COR-L47 (cell line): ENCODE measurements at regions not wholly inside any gene's neighbourhood (a gene's known extent, or its start where the extent isn't known, plus 50 kb on each side); places are given as distances from the start of the nearest gene placed in this dataset.
"Not testable (repeated sequence)": the region's sequence is repeated elsewhere in the genome, so short reads cannot be mapped to it uniquely, and the experiment has no call there.

ENCODE experiments used
- DNase-seq: peaks from one replicate; lab custom pipeline; 2025; lab: John Stamatoyannopoulos, UW

DNA sequence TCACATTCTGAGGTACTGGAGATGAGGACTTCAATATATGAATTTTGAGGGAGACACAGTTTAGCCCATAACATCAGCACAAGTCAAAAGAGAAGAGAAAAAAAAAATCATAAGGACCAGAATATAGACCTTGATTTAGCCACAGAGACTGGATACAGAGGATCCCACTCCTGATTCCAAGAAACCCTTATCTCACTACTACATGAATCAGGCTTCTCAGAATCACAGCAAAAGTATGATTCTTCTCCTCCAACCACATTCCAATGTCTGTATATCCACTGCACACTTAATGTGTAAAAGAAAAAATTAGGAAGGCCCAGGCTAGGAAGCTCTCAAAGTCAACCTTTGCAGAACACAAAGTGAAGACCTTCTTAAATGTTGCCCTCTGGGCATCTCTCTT lies 610.9 kb downstream of the DTWD2 start:
- DNase-seq: no peak

DNA sequence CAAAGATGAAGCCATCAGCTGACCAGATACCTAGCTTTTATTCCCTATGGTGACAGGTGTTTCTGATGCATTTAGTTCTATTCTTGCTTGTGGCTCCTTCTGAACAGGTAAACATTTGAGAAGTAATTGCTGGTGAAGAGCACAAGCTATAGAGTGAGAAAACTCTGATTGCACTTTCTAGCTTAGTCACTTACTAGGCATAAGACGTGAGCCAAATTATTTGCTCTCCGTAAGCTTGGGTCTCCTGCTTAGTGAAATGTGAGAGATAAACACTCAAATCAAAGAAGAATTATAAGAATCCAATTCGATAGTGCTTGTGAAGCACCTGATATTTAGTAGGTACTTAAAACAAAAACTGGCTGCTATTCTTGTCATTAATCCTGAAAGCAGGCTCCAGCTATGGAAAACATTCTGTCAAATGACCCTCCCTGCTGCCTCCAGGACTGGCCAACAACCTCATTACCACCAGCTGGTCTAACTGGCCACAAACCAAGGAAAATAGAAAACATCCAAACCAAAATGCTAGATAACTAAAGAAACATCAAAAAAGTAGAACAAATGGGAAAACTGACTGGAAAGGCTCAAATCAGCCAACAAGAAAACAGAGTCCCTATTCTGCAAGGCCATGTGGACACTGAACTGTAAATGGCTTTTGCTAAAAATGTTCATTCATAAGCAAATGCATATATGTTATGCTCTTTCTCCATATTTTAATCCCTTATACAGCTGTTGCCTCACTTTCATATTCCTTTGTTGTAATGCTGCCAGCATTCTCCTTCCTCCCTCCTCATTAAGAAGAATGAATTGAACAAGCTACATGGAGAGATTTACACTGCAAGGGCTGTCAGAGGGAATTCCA lies 616.1 kb downstream of the DTWD2 start:
- no peak for DNase-seq

DNA sequence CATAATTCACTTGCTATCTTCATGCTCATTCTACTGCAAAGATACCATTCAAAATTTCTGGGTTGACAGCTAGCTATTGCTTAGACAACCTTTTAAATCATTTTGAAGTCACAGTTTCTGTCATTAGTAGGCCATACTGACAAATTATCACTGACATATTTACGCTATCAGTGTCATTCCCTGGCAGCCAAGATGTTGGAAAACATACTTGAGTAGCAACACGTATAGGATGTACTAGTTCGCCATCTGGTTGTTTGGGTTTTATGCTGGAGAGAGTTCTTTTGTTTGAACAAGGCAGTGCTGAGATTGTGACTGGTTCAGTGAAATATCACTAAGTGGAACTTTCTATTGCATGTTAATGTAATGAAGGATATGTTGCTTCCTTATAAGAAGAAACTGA lies 621.9 kb downstream of the DTWD2 start:
- DNase-seq: no peak

DNA sequence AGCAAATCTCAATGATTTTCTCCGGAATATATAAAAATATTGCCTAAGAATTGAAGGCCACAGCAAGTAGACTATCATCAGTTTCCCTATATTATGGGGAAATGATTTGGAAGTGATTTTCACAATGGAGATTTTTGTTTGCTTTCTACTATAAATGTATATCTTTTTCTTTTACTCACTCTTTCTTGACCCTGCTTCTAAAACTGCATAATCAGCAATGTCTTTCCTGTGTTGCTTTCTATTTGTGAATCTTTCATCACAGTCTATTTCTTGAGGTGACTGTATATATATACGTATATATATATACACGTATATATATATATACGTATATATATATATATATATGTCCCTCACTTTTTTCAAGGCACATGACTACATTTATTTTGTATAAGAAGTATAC lies 622.6 kb downstream of the DTWD2 start:
- DNase-seq: no peak

DNA sequence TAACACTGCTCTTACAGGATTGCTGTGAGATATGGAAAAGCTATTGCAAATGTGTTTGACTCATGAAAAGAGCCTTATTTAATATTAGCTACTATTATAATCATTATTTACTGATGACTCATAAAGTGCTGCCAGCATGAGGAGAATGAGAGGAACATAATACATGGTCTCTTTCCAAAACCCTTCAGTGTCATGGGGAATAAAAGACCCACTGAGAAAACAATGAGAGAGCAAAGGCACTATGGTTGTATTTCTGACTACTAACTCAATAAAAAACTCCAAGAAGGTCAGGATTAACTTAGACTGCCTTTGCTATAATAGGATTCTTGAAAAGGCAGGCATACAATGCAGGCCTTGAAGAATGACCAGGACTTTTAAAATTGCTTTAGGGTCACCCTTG lies 633.5 kb downstream of the DTWD2 start:
- no peak for DNase-seq

DNA sequence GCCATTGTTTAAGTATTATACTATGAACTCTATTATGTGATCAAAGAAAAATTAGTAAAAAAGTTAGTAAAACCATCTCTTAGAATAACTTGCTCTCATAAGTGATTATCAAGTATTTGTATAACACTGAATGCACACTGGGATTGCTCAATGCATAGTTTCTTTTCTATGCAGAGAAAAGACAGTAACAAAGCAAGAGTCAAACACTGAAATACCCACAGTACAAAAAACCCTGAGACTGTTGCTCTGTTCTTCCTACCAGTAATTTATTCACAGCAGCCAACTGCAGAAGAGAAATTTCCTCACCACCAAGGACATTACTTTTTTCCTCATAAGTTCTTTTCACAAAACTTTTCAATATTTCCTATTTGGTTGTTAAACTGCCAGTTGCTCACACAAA lies 634.4 kb downstream of the DTWD2 start:
- no peak for DNase-seq

DNA sequence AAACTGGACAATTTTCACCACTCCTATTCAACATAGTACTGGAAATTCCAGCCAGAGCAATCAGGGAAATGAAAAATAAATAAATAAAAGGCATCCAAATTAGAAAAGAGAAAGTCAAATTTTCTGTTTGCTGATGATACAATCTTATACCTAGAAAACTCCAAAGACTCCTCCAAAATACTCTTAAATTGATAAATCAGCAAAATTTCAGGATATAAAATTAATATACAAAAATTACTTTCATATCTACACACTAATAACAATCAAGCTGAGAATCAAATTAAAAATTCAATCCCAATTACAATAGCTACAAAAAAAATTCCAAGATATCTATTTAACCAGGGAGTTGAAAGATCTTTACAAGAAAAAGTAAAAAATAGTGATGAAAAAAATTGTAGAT lies 651.9 kb downstream of the DTWD2 start:
- DNase-seq: no peak

DNA sequence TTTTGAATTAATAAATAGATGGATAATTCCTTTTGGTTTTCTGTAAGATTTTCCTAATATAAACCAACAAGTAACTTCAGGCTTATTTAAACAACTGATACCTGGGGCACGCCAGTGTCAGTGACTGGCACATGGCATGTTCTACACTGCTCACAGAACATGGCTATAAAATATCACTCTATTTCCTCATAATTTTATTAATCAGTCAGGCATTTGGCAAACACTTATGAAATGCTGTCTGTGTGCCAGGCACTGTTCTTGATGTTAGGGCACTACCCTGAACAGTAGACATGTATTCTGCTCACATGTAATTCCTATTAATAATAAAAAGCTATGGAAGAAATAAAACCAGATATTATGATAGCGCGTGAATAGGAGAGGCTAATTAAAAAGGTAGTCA lies 661.0 kb downstream of the DTWD2 start:
- DNase-seq: no peak

DNA sequence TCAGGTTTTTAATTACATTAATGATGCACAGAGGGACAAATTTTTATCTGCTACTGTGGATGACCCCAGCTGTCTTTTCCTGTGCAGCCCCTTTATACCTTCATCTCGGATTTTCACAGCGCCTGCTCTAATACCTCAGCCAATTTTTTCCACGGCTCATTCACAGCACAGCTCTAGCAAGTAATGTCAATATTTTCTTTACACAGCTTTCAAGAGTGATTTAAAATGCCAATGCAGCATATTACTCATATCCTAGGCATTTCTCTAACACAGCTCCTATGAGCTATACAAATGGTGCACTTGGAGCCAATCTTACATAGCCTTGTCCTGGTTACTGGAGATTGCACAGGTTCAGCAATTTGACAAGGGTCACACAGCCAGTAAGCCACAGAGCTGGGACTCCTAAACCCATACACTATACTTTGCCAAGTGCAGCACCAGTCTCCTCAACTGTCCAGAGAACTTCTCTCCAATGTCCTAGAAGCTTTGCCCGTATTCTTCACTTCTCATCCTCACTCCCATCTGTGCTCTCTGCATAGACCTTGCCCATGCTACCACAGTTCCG lies 661.8 kb downstream of the DTWD2 start:
- no peak for DNase-seq

DNA sequence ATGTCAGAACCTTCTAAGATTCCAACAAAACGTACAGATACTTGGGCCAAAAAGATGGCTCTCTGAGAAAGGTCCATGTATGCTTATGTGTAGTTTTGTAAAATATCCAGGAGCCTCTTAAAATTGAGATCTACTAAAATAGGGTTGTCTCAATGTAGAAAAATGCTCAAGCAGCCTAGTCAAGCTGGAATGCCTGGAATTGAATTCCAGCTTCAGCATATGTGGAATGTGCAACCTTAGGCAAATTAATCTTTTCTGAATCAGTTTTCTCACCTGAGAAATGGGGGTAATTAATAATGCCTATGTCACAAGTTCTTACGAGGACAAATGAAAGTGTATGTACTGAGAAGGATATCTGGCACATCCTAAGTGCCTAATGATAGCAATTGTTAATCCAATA lies 662.4 kb downstream of the DTWD2 start:
- DNase-seq: no peak

DNA sequence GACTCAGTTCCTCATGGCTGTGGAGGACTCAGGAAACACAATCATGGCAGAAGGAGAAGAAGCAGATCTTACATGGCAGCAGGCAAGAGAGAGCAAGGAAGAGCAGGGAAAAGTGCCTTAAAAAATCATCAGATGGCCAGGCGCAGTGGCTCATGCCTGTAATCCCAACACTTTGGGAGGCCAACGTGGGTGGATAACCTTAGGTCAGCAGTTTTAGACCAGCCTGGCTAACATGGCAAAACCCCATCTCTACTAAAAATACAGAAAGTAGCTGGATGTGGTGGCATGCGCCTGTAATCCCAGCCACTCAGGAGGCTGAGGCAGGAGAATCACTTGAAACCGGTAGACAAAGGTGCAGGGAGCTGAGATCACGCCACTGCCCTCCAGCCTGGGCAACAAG lies 664.6 kb downstream of the DTWD2 start:
- not testable (repeated sequence) for DNase-seq

DNA sequence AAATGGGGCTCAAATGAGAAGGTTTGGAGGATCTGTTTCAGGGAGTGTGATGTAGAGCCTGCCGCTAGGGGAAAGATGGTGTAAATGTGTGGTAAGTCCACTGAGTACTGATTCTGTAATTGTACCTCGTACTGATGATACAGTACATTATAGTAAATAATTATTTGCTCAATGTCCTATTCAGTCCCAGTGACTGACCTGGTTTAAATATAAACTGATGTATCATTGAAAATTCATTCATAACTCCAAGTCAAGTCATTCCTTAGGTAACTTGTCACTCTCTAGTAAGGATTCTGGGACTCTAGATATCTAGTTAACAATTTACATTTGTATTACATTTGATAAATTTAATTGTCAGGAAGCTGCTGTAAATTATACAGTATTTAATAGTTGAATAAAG lies 667.3 kb downstream of the DTWD2 start:
- DNase-seq: no peak

DNA sequence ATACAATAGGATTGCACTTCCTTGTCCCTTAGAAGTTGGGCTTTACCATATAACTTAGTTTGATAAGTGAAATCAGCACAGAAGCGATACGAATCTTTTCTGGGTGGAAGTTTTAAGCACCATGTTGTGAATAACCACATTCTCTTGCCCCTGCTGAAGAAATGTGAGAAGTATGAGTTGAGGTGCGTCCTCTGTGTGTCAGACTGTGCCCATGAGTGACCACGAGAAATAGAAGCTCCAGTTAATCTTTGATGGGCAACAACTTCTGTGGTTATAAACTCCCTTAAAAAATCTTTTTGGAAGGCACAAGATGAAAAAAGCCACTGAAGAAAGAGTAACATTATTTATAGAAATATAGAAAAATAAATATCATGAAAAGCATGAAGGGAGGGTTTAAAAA lies 668.2 kb downstream of the DTWD2 start:
- no peak for DNase-seq

DNA sequence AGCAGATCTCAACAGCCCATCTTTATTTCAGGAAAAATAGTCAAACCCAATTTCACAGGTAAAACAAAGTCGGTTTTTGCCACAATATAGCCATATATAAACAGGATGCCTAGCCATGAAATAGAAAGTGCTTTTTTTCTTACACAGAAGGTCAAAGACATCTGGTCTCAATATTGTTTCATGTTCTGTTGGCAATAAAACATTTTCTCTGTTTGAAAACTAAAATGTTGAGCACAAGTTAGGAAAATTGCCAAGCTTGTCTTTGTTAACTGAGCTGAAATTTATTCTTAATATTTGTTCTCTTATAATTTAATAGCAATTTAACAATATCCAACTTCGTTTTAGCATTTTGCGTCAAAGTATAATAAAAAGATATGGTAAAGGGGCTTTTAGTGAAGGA lies 673.4 kb downstream of the DTWD2 start:
- no peak for DNase-seq

DNA sequence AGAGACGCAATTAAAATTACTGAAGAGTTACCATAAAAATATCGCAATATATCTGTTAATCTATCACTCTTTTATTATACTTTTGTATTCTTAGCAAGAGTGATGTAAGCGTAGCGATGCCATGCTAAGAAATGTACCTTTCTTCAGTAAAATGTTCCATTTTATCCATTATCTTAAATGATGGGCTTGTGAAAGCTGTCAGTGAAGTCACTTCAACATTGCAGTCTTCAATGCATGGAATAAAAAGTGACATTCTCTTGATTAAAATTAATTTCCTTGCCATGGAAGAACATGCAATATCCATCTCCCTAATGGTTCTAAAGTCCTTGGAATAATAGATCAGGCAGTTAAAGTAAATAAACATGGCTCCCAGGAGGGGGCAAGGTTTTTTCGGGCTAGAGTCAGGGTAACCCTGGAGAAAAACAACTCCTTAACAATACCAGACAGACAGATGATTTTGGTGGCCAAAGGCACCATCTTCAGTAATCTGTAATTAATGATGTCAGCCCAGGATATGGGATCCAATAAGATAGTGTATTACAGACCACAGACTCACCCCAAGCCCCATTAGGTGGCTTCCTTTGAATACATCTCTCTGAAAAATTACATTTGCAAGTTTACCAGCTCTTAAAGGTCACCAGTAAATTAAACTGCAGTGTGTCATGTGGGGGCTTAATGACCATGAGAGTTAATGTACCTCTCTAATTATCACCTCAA lies 677.1 kb downstream of the DTWD2 start:
- DNase-seq: no peak

DNA sequence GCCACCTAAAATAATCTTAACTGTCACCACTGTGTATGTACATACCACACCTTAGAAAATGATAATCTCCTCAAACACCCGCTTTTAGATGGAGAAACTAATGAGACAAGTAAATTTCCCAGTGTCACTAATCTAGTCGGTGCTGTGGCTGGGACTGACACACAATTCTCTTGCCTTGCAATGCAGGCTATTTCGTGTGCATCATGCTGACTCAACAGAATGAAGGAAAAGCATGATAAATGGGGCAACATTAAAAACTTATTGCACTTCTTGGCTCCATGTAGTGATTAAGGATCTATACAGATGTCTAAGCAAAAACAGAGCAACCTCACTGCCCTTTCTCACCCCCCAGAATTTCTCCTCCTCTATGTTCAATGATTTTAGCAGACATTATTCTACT lies 677.9 kb downstream of the DTWD2 start:
- no peak for DNase-seq

DNA sequence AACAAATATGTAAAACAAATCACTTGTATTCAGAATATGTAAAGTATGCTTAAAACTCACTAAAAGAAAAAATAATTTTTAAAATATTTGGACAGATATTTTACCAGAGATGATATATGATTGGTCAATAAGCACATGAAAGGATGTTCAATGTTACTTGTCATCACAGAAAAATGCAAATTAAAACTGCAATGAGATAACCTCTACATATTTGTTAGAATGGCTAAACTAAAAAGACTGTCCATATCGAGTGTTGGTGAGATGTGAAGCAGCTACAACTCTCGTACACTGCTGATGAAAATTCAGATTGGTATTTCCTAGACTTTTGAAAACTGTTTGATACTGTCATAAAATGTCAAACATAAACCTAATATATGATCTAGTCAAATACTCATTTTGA lies 685.1 kb downstream of the DTWD2 start:
- DNase-seq: no peak

DNA sequence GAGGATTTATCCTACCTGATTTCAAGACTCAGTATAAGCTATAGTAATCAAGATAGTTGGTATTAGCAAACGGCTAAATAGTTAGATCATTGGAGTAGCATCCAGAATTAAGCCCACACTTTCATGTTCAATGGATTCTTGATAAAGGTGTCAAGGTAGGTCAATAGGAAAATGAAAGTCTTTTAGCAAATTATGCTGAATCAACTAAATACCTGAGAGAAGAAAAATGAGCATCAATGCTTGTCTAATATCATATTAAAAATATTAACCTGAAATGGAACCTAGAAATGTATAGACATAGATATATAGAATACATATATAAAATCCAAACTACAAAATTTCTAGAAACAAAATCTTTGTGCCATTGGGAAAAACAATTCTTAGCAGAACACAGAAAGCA lies 685.6 kb downstream of the DTWD2 start:
- no peak for DNase-seq

DNA sequence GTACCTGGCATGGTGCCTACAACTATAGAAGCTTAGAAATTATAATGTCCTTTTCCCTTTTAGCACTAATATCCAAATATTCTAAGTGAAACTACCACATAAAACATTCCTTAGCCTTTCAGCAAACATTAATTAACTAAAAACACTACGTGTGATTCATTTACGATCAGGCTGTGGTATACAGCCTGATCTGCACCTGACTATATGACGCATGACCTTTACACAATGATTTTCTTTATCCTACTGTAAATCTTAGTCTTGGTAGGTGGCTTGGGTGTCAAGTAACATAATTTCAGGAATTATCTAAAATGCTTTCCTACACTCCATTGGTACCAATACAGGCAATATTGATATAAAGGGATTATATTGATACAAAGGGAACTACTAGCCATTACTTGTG lies 686.7 kb downstream of the DTWD2 start:
- no peak for DNase-seq

DNA sequence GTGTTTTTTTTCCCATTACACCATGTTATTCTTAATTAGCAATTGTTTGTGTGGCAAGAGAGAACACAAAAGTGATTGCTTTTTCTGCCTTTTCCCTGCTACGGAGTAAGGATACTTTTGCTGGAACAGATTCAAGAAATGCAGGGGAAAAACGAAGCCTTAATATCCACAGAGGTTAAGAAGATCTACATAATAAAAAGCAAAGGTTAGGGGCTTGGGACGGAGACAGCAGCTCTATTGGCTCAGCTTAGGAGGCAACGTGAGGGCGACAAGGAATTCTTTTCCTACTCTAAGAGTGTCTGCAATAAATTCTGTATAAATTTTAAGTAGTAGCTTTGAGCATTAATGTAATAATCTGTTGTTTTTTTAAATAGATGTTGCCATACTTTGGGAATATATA lies 693.3 kb downstream of the DTWD2 start:
- DNase-seq: no peak

DNA sequence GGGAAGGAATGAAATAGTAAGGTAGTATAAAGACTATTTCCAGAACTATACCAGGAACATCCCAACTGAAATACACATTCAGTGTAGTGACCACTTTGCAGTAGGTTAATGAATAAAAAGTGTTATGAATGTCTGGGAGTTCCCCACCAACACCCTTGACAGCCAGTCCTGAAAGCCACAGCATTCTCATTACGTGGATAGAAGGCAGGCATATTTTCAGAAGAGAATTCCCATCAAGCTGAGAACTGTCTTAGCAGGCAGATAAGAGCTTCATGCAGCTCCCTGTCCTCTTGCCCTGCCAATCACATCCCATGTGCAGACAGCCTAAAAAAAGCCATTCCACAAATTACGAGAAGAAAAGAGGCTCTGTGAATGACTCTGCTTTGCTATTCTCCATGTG lies 695.0 kb downstream of the DTWD2 start:
- DNase-seq: no peak

DNA sequence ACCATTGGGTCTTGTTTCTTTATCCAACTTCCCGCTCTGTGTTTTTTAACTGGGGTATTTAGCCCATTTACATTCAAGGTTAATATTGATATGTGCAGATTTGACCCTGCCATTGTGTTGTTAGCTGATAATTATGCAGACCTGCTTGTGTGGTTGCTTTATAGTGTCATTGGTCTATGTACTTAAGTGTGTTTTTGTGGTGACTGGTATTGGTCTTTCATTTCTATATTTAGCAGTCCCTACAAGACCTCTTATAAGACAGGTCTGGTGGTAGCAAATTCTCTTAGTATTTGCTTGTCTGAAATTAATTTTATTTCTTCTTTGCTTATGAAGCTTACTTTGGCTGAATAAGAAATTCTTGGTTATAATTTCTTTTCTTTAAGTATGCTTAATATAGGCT lies 698.1 kb downstream of the DTWD2 start:
- DNase-seq: no peak

DNA sequence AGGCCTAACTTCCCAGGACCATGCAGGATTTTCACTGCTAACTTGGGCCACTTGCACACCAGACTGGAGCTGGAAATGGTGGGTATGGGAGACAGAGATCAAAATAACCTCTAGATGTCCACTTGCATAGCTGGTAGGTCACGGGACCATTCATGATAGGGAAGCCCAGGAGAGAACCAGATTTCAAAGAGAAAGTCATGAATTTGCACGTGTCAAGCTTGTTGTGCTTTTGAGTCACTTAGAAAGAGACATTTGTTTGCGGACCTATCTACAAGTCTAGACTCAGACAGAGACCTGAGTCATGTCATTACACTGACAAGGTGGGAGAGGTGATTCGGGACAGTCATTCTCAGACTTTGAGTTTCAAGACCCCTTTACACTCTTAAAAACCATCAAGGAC lies 704.1 kb downstream of the DTWD2 start:
- not testable (repeated sequence) for DNase-seq
